GM12878 (cell line): ENCODE measurements at regions not wholly inside any gene's neighbourhood (a gene's known extent, or its start where the extent isn't known, plus 50 kb on each side); places are given as distances from the start of the nearest gene placed in this dataset.

Source experiments
- ATAC-seq: fragments of 200-7000 bp; cut with Tn5 transposase; 3 replicates; pipeline ENCODE4 v1.9.1; 2020; ENCODE audit warnings: mild to moderate bottlenecking, moderate library complexity
- BruUV-seq: library from RNA; stranded (reverse); fragments of 400-500 nt; replicated peaks from 2 replicates; lab custom pipeline; 2021; lab: Mats Ljungman, UMichigan
- CTCF ChIA-PET: fragments of 300-600 bp; sonication (Branson Sonifier 250); formaldehyde crosslinking; extraction: SDS; loops from one replicate; lab custom pipeline; 2021; ENCODE audit warnings: inconsistent platforms; lab: Yijun Ruan, JAX
- POLR2A ChIA-PET: fragments of 350-600 bp; formaldehyde crosslinking; extraction: SDS; loops from one replicate; lab custom pipeline; 2021; ENCODE audit warnings: inconsistent platforms; lab: Charles Lee
- RAD21 ChIA-PET: fragments of 300-600 bp; sonication (Branson Sonifier 250); formaldehyde crosslinking; loops from one replicate; lab custom pipeline; 2023; ENCODE audit warnings: antibody characterized with exemption; ENCODE audit not compliant: unreplicated experiment; lab: Charles Lee
- SMC1A ChIA-PET: fragments of 300-600 bp; sonication (Branson Sonifier 250); formaldehyde crosslinking; loops from one replicate; lab custom pipeline; 2023; ENCODE audit not compliant: unreplicated experiment, uncharacterized antibody; lab: Charles Lee
- DNase-seq: peaks from one replicate; pipeline ENCODE4 v3.0.0-alpha.2; 2011; ENCODE audit warnings: low read depth, low spot score
- FAIRE-seq: peaks from 3 replicates; lab custom pipeline; 2011; peaks lifted over from hg19 to GRCh38; lab: Jason Lieb, UNC
- H2AFZ ChIP-seq: 2 replicates; pipeline ENCODE4 v1.6.0; 2011; ENCODE audit warnings: low read depth, low read length, control low read depth; ENCODE audit not compliant: control insufficient read depth
- H3K27ac ChIP-seq: 2 replicates; pipeline ENCODE4 v1.5.1; 2011; ENCODE audit warnings: control low read depth; ENCODE audit not compliant: control insufficient read depth, insufficient read depth
- H3K27me3 ChIP-seq, 2 experiments: replicated peaks in 1 of 2; 2 replicates each; pipeline versions ENCODE4 v1.6.0 to v1.6.1; 2011; ENCODE audit warnings: low read length in 1 of 2; ENCODE audit not compliant: control insufficient read depth in 2 of 2, insufficient read depth in 2 of 2
- H3K36me3 ChIP-seq, 2 experiments: 2 replicates each; pipeline ENCODE4 v1.5.1; 2011; ENCODE audit warnings: low read length in 1 of 2; ENCODE audit not compliant: control insufficient read depth in 2 of 2, insufficient read depth in 2 of 2
- H3K4me1 ChIP-seq: 2 replicates; pipeline ENCODE4 v1.6.1; 2011; ENCODE audit warnings: mild to moderate bottlenecking, low read length, moderate library complexity, mixed read lengths; ENCODE audit not compliant: control insufficient read depth, insufficient read depth
- H3K4me2 ChIP-seq: 2 replicates; pipeline ENCODE4 v1.6.0; 2011; ENCODE audit warnings: control low read depth; ENCODE audit not compliant: control insufficient read depth, insufficient read depth
- H3K4me3 ChIP-seq: fragments of 200-600 bp; sonication (generic); 2 replicates; pipeline ENCODE4 v1.5.1; 2016
- H3K79me2 ChIP-seq: 2 replicates; pipeline ENCODE4 v1.6.0; 2011; ENCODE audit warnings: low read length; ENCODE audit not compliant: control insufficient read depth, insufficient read depth
- H3K9ac ChIP-seq: 2 replicates; pipeline ENCODE4 v1.8.0; 2011; ENCODE audit warnings: low read length, control low read depth, mixed read lengths; ENCODE audit not compliant: control insufficient read depth, insufficient read depth
- H3K9me3 ChIP-seq: replicated peaks from 3 replicates; pipeline ENCODE4 v1.5.1; 2011; ENCODE audit warnings: mild to moderate bottlenecking, low read length; ENCODE audit not compliant: control insufficient read depth, insufficient read depth
- H4K20me1 ChIP-seq: 2 replicates; pipeline ENCODE4 v1.6.0; 2011; ENCODE audit not compliant: control insufficient read depth, insufficient read depth
- CHD4 ChIP-seq: fragments of 200-600 bp; sonication (generic); IDR thresholded peaks from 2 replicates; pipeline ENCODE4 v1.6.1; 2016; ENCODE audit warnings: mild to moderate bottlenecking
- E4F1 ChIP-seq: fragments of 450-650 bp; IDR thresholded peaks from 2 replicates; pipeline ENCODE4 v1.6.1; 2018; ENCODE audit warnings: borderline replicate concordance, mild to moderate bottlenecking; ENCODE audit not compliant: partially characterized antibody
- RELB ChIP-seq: fragments of 450-650 bp; IDR thresholded peaks from 2 replicates; pipeline ENCODE4 v1.6.1; 2017; ENCODE audit warnings: low read depth, mild to moderate bottlenecking, moderate library complexity
- SP1 ChIP-seq: IDR thresholded peaks from one replicate; pipeline ENCODE4 v1.6.1; 2011; ENCODE audit warnings: low read depth, low read length
- SUPT20H ChIP-seq: IDR thresholded peaks from 2 replicates; pipeline ENCODE4 v1.6.1; 2011; ENCODE audit warnings: low read depth, mild to moderate bottlenecking, low read length, moderate library complexity, borderline replicate concordance; ENCODE audit not compliant: control insufficient read depth
- ZNF687 ChIP-seq: fragments of 450-650 bp; IDR thresholded peaks from 2 replicates; pipeline ENCODE4 v1.6.1; 2017; ENCODE audit warnings: mild to moderate bottlenecking, moderate library complexity
- WGBS: methylation state at CpG from one replicate; pipeline ENCODE4 v1.1.6; 2016; ENCODE audit warnings: low lambda C conversion rate; ENCODE audit not compliant: insufficient replicate concordance, insufficient coverage; ENCODE audit errors: missing lambda C conversion rate; 5-methylcytosine and 5-hydroxymethylcytosine counted together
- in situ Hi-C: fragments of 300-500 bp; cut with MboI; formaldehyde crosslinking; loops from 9 replicates; pipeline ENCODE4 v1.14.3; 2018; ENCODE audit warnings: mixed read lengths
- intact Hi-C: fragments of 100-400 bp; cut with micrococcal nuclease; formaldehyde crosslinking; loops from one replicate; pipeline ENCODE4 v1.14.2; 2022; ENCODE audit not compliant: unreplicated experiment

GRCh38 chr1:38265293-38266196, 219.0 kb upstream of the POU3F1 start:
- intact Hi-C loops: no loop called here
- FAIRE-seq (no peak), ATAC-seq (no peak), DNase-seq (no peak)
- 21% methylated on average over 15 of the region's 15 CpGs for WGBS
- Histone ChIP-seq H4K20me1 (no peaks in the 10 kb centered on the region), H3K4me3 (no peak overlapping the region), H3K27me3 (peaks cover 0 to 1% of the 10 kb centered on the region in 2 experiments; a peak in 3 of 4 replicates), H3K27ac (no peak overlapping the region), H2AFZ (no peak overlapping the region), H3K9me3 (no peaks in the 10 kb centered on the region), H3K36me3 (no peaks in the 10 kb centered on the region), H3K9ac (no peak overlapping the region), H3K4me1 (no peaks in the 10 kb centered on the region), H3K79me2 (no peaks in the 10 kb centered on the region), H3K4me2 (no peak overlapping the region)
- ChIA-PET RAD21 (no interaction called here), SMC1A (no interaction called here), CTCF (no interaction called here), POLR2A (no interaction called here)
- no peak for TF ChIP-seq SUPT20H
- TF ChIP-seq RELB: no peak
- TF ChIP-seq SP1: no peak
- TF ChIP-seq E4F1: no peak
- TF ChIP-seq CHD4: no peak
- TF ChIP-seq ZNF687: no peak
- in situ Hi-C loops: no loop called here
- no TSS peak for BruUV-seq
